ENCODE measurements at regions not wholly inside any gene's neighbourhood (a gene's known extent, or its start where the extent isn't known, plus 50 kb on each side); places are given as distances from the start of the nearest gene placed in this dataset.
"Not testable (repeated sequence)": the region's sequence is repeated elsewhere in the genome, so short reads cannot be mapped to it uniquely, and the experiment has no call there.

DNA sequence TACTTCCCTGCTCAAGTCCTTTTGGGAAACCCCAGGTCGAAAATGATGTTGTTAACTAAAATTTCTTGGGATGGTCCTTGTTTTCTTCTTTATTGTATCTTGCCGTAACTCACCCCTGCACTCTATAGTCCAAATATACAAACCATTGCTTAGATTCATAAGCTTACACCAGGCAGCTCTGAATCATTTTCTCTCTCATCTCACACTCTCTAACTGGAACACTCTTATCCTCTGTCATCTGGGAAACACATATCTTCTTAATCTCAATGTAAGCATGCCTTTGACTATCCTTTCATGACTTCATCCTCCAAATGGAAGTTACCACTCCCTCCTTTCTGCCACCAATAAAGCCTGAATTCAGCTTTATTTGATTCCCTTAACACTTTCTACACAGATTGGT is 175.8 kb upstream of the ANK3 start:
- no peak for DNase-seq

DNA sequence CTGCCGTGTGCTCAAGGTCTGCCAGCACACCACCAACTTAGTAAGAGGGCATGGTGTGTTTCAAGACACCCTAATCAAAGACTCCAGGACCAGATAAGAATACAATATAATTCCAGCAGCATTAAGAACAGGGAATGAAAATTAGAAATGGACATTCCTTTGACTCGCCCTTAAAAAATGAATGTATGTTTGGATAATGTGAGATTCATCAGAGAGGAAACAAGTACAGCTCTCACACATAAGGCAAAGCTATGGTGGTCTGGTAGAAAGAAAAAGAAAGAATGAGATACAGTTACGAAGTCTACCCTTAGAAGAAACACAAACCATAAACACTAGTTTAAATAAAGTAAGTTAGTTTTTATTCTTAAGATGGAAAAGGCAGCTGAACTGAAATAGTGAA is 174.8 kb upstream of the ANK3 start:
- DNase-seq, result no peak

DNA sequence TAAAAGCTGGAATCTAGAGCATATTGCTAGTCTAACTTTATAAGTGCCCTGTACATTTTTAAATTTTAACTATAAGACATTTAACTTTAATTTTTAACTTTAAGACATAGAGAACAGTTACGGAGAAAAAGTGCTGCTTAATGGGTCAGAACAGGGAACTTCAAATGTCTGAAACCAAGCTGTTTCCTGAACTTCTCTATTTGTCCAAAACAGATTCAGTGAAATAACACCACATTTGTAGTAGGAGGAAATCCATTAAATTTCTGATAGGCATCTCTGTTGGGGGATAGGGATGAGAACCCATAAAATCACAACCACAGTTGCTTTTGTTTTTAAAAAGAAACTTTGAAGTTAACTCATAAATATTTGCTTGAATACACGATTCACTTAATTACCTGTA is 170.8 kb upstream of the ANK3 start:
- no peak for DNase-seq

DNA sequence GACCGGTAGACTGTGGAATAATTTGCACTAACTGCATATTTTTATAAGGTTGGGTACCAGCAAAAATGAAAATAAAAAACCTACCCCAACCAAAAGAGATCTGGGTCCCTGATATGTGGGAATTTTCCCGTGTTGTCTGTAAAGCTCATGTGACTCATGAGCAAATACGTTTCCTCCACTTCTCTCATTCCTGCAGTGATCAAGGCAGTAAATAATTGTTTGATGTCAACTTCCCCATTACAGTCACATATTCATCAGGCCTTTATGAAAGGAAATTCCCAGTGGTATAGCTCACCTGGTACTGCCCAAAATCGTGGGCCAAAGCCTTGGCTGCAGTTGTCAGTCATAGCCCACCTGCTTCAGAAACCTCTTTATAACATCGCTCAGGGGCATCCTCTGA is 166.0 kb upstream of the ANK3 start:
- no peak for DNase-seq

DNA sequence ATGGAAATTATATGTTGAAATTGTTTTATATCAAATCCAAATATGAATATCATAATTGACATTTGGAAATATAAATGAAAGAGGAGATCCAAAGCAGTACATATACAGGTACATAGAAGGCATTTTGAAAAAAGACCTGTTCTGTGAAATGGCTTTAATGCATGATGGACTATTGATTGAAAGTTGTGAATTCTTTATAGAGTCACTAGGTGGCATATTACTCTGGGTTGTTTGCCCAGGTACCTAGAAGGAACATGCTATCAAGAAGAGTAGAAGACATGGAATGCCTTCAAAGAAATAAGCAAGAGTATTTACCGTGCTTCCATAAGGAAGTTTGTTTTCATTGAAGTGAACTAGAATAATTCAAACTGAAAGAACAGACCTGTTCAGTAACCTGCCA is 160.0 kb upstream of the ANK3 start:
- no peak for DNase-seq

DNA sequence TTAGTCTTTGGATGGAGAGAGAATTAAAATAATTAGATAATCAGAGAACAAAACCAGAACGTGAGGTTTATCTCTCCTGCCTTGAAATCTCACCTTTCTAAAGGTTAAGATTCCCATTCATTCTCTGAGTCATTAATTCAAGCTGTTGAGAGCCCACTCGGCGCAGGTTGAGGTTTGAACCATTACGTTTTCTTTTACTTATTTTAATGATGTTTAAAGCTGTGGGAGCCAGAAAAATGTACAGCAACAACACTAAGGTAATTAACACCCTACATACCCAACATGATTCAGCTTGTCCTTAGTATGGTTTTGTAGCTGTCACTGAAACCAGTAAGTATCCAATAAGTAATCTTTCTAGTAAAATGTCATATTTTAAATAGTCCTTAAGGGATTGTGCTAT is 153.0 kb upstream of the ANK3 start:
- DNase-seq, result no peak

DNA sequence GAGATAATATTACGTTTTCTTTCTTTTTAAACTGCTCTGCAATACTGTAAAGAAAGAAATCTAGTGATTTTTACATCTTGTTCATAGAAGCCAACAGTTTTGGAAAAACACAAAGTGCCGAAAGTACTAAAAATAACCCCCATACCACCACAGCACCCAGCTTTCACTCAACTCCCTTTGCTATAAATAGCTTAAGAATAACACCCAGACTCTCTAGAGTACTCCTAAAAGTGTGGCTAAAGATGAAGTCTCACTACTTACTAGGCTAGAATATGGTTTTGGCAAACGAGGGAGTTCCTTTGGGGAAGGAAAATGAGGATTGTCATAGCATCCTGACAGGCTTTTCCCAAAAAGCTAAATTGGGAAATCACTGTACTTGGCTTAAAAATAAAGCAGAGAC is 151.8 kb upstream of the ANK3 start:
- no peak for DNase-seq

DNA sequence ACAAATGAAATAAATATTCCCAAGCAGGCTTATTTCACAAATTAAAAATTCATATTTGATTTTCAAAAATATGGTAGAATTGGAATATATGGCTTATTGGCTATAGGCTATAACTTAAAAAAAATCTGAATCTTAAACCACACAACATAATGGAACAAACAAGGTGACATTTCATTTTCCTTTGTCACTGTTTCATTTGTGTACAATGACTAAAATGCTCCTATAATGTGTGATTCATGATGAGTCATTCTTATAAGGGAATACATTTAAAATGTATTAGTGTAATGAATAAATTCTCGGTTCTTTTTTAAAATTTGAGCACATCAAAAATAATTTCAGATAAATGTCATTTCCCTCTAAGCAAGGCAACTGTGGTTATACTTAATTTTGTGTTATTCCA is 148.0 kb upstream of the ANK3 start:
- no peak for DNase-seq

DNA sequence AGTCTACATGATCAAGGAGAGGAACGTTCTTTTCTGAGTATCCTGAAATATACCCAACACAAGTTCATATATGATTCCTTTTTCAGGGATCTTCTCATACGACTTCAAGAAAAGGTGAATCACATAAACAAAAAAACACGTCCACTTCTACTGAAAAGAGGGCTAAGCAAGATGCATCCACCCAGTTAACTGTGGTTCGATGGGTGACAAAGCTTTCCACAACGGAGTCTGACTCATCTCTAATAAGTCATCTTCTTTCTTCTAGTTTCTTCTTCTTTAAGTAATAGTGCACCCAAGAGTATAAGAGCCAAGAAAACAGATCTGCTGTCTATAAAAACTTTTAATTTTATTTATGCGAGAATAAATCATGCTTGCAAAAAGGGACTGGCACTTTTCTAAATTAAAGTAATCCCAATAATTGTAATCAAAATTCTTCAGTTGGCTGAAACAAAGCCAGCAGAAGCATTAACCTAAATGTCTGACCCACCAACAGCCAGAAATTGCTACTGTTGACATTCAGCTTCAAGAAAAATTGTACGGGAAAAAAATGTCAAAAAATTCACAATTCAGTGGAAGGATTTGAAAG is 146.9 kb upstream of the ANK3 start:
- DNase-seq, result peak in 1 of 2 donors; percentile 5

DNA sequence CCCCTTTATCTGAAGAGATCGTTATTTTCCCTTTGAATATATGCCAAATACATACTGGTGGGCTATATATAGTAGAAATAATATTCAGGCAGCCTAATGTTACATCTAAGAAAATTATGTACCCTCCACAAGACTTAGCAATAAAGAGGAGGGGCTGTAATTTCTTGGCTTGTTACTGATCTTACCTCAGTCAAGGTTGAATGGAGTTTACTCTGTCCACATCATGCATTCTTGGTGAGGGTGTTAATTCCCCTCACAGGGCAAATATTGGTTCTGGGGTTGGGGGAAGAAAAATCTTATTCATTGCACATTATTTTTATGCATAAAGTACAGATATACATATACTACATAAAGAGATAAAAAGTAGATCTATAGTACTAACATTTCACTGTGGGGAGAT is 145.8 kb upstream of the ANK3 start:
- DNase-seq, result no peak

DNA sequence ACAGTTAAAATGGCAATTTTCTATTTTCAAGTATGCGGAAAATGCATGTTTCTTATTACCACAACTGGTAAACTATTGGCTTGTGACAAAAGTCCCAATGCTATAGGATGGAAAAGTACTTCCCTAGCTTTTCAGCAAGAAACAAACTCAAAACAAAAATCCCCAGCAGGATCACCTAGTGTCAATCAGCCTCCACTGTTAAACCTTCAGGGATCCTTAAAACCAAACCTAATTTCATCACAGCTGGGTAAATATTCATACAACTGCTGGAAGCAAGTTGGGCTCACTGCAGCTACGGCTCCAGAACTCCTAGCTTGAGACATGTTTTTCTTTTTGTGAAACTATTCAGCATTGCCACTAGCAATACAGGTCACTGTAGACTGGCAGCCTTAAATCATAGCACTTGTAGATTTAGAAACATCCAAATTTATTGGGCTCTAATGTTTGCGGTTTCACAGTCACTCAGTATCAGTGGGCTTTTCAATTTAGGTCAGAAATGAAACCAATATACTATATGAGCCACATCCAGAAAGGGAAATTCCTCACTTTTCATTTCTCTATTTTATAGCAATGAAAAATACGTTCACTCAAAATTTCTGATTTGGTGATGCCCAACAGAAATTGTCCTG is 145.2 kb upstream of the ANK3 start:
- DNase-seq, result no peak

DNA sequence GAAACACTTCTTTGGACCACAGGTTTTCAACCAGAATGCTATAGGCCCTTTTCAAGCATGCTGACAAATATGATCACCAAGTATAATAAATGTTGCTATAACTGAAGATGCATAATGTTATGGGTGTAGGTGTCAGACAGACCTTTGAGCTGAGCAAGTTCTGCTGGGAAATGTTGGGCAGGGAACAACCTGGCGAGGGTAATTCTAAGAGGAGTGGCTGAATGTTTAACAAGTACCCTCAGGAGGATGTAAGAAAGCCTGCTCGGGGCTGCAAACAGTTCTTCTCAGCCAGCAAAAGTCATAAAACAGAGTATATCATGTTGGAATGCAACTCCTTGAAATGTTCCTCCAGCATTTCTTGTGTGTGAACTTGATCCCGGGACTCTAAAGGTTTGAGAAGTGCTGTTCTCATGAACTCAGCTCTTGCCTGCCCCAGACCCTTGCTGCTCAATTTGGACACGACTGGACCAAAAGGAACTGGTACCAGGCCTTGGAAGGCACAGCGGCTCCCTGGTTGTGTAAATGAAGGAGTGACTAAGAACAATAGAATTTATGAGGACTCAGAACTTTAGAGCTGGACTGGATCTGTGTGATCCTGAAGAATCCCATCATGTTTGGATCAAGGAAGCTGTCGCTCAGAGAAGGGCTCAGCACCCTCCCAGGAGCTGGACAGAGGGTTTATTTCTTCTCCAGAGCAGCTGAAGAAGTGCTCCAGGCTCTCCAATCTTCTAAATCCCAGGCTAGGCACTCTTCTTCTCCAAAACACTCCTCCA is 143.2 kb upstream of the ANK3 start:
- no peak for DNase-seq

DNA sequence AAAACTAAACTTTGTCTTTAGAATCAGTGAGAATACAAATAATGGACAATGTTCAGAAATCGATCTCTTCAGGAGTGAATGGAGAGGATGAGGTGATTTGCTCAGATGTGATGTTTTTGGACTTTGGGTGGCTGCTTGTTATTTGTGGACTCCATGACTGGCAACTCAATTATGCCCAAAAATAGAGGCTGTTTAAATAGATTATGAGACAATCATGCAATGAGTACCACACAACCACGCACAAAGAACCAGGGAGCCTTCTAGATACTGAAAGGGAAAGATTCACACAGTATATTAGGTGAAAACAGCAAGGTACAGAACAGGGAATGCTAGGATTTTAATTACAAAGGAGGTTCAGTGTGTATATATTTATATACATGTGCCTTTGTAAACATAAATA is 141.3 kb upstream of the ANK3 start:
- DNase-seq, result no peak

DNA sequence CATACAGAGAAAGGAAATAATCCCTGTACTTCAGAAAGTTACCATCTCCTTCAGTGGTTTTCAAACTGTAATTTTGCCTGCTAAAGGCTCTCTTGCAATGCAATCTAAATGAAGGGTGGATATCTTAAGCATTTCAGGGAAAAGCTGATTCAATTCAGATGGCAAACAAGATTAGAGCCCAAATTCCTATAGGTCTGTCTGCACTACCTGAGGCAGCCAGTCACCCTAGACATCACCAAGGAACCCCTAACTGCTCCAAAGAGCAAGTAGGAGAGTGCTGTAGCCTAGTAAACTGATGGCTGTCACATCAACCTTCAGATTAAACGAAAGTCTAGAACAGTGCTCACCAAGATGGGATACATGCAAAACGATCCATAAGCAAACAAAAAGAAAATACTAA is 138.0 kb upstream of the ANK3 start:
- no peak for DNase-seq

DNA sequence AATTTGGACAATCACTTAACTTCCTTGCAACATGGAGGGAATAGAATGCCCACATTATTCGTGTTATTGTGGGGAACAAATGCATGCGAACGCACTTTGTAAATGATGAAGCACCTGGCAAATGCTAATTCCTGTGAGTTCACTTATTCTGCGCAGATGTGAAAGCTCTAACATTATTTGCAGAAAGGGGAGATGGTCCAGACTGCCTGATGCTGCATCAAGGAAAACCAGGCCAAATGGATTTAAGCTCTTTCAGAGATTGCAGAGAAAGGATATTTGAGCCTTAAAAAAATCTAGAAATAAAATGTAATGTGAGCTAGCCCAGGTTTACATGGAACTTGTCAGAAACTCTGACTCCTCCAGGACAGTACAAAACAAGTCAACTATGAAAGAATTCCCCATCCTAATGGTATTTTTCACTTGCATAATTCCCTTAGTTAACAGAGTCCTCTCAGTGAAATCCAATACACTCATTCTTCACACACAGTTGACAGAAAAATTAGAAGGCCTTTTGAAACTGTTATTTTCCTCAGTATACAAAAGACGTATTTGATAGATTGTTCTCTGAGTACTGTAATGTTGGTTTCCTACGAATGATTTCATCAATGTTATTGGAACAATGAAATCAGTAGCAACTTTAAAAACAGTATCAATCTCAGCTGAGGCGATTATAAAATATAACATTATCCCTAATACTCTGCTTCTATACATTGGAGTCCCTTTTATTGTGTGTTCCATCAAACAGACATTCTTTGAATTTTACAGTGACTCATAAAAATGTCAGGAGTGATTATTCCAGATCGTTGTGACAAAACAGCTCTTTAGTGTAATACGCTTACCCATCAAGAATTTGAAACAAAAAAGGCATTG is 136.3 kb upstream of the ANK3 start:
- DNase-seq, result no peak

DNA sequence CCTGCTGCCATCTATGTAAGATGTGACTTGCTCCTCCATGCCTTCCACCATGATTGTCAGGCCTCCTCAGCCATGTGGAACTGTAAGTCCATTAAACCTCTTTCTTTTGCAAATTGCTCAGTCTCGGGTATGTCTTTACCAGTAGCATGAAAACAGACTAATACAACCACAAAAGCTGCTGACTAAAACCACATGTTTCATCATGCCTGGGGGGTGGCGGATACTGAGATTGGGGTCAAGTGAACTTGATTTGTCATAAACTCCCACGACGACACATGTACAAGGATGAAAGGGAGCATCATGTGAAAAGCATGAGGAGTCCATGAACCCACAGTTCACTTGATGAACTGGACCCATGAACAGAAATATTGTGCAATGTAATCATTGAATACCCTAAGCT is 134.9 kb upstream of the ANK3 start:
- peak; percentile 4 to 5 for DNase-seq

DNA sequence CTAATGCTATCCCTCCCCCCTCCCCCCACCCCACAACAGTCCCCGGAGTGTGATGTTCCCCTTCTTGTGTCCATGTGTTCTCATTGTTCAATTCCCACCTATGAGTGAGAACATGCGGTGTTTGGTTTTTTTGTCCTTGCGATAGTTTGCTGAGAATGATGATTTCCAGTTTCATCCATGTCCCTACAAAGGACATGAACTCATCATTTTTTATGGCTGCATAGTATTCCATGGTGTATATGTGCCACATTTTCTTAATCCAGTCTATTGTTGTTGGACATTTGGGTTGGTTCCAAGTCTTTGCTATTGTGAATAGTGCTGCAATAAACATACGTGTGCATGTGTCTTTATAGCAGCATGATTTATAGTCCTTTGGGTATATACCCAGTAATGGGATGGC is 133.7 kb upstream of the ANK3 start:
- not testable (repeated sequence) for DNase-seq

DNA sequence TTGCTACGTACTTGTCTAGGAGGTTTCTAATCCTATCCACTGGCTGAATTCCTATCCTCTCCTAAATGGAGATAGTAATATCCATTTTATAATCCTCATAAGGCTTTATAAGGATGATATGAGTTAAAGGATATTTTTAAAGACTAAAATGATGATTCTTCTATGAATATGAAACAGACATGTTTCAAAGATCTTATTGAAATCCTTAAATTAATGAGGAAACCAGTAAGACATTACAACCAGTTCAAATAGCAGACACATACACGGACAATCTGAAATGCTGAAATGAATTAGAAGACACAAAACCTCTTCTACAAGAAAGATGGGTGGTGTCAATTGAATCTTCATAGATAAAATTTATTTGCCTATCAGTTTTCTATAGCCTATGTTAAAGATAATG is 132.9 kb upstream of the ANK3 start:
- no peak for DNase-seq

DNA sequence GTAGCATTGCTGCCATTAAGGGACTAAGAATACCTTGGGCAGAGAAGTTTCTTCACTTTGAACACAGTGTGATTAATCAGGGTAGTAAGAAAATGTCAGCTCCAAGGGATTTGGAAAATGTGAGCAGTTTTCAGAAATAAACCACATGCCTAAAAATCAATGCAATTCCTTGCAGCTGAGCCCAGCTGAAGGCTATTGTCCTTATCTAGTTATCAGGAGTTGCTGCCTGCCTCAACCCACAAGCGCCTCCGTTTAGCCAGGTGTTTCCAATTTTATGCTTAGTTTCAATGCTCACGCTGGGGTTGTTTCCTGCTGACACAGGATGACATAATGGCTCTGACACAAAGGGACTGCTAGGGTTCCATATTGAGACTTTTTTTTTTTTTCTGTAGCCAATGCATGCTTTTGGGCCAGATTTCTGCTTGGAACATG is 132.3 kb upstream of the ANK3 start:
- no peak for DNase-seq

DNA sequence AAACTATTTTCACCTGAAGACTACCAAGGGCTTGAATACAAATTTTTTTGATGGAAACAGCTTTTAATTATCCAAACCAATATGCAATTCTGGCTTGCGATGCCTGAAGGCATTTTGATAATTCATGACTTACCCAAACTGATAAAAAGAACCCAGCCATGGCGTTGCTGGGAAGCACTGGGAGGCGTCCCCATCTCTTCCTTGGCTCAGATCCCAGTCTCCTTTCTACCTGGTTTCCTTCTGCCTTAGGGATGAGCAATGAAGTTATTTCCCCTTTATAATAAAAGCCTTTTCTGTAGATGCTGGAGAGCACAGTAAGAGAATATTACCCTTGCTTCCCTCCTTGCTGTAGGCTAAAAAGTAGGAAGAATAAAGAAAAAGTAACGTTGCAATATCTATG is 129.1 kb upstream of the ANK3 start:
- no peak for DNase-seq

DNA sequence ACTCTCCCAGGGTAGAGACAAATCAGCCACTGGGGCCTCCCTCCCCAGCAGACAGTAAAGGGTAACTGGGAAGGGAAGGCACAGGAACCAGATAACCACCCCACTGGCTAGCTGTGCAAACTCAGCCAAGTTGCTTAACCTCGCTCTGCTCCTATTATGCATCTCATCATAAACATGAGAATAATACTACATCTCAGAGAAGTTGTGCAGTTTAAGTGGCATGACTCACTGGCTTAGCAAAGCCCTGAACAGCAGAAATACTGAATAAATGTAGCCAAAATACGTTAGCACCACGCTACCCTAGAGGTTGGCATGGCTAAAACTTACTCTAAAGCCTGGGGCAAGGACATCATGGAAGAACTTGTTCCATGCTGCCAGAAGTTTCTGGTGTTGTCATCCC is 128.1 kb upstream of the ANK3 start:
- no peak for DNase-seq

DNA sequence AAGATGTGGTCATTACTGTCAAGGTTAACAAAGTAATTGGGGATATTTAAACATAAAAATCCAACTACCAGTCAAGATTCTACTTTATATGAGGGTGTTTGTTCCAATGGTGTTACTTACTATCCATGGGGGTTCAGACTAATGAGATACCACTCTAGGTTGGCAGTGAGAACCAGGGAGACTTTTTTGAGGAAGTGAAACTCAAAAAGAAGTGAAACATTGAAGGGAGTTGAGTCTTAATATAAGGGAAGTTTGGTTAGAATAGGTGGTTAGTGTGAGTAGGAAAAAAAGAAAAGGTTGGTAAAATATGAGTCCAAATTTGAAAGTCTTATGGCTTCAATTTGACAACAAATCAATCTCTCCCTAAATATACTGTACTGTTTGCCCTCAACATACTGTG is 123.6 kb upstream of the ANK3 start:
- DNase-seq, result no peak

DNA sequence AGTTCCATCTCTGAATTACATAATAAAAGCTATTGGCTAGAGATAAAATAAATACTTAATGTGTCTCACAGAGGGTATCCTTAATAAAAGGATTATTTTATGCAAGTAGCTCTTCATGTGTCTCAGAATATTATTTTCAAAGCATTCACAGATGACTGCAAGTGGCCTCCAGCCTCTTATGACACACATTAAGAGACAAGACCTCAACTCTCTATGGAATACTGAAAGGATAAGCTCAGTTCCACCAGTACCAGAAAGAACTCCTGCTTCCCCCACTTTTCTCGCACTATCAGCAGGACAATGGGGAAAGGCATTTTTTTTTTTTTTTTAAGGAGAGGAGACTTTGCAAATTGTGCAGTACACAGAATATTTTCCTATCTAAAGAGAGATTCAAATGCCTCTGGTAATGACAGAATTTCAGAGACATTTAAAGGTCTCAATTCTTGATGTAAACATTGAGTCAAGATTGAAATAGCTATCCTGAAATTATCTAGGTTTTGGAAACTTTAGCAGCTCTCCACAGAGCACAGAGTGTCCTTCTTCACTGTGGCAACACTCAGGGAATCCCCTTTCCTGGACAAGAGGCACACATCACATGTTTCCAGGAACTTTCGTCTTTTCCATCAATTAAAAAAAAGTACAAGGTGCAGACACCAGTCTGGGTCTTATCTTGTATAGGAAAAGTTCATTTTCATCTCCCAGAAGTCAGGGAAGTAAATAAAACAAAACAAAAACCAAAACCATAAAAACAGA is 122.0 kb upstream of the ANK3 start:
- DNase-seq, result no peak
